RWPE2 (cell line): ENCODE measurements at regions not wholly inside any gene's neighbourhood (a gene's known extent, or its start where the extent isn't known, plus 50 kb on each side); places are given as distances from the start of the nearest gene placed in this dataset.

Source experiments
- ATAC-seq: fragments of 200-7000 bp; cut with Tn5 transposase; 3 replicates; pipeline ENCODE4 v1.9.1; 2021; ENCODE audit warnings: low read depth
- DNase-seq: peaks from one replicate; pipeline ENCODE4 v3.0.0-alpha.2; 2020; ENCODE audit warnings: low spot score
- H3K27ac ChIP-seq: fragments of 450-650 bp; 2 replicates; pipeline ENCODE4 v1.5.1; 2017; ENCODE audit warnings: mild to moderate bottlenecking; ENCODE audit not compliant: poor library complexity, severe bottlenecking
- H3K27me3 ChIP-seq: fragments of 250-450 bp; sonication (Bioruptor Pico); 2 replicates; pipeline ENCODE4 v1.5.1; 2021; ENCODE audit warnings: mild to moderate bottlenecking, moderate library complexity; ENCODE audit not compliant: insufficient read depth, poor library complexity, severe bottlenecking
- H3K36me3 ChIP-seq: fragments of 250-450 bp; sonication (Bioruptor Pico); 2 replicates; pipeline ENCODE4 v1.5.1; 2020; ENCODE audit warnings: low read depth, mild to moderate bottlenecking, moderate library complexity
- H3K4me1 ChIP-seq: fragments of 250-450 bp; sonication (Bioruptor Pico); 2 replicates; pipeline ENCODE4 v1.5.1; 2021; ENCODE audit warnings: mild to moderate bottlenecking, moderate library complexity; ENCODE audit not compliant: insufficient read depth, poor library complexity, severe bottlenecking
- H3K4me3 ChIP-seq: fragments of 250-450 bp; sonication (Bioruptor Pico); 2 replicates; pipeline ENCODE4 v1.5.1; 2021; ENCODE audit warnings: mild to moderate bottlenecking, moderate library complexity; ENCODE audit not compliant: severe bottlenecking
- H3K9me3 ChIP-seq: fragments of 250-450 bp; sonication (Bioruptor Pico); 2 replicates; pipeline ENCODE4 v1.5.1; 2021; ENCODE audit warnings: mild to moderate bottlenecking, moderate library complexity; ENCODE audit not compliant: severe bottlenecking
- CTCF ChIP-seq: fragments of 450-650 bp; IDR thresholded peaks from one replicate; pipeline ENCODE4 v1.5.1; 2017; ENCODE audit warnings: mild to moderate bottlenecking, moderate library complexity; ENCODE audit not compliant: poor library complexity, severe bottlenecking

GRCh38 chr13:66214467-66214866 lies 1015.7 kb downstream of the PCDH9 start:
- H3K4me1 ChIP-seq: no peaks in the 10 kb centered on the region
- no peaks in the 10 kb centered on the region for H3K9me3 ChIP-seq
- H3K4me3 ChIP-seq: no peak overlapping the region
- ATAC-seq: no peak
- H3K27me3 ChIP-seq: no peaks in the 10 kb centered on the region
- H3K36me3 ChIP-seq: no peaks in the 10 kb centered on the region
- no peak overlapping the region for H3K27ac ChIP-seq
- no peak for DNase-seq
- TF ChIP-seq CTCF: no peak

GRCh38 chr13:66212511-66212910 lies 1017.6 kb downstream of the PCDH9 start:
- H3K4me3 ChIP-seq: no peak overlapping the region
- H3K4me1 ChIP-seq: no peaks in the 10 kb centered on the region
- no peaks in the 10 kb centered on the region for H3K27me3 ChIP-seq
- no peak for DNase-seq
- no peaks in the 10 kb centered on the region for H3K36me3 ChIP-seq
- TF ChIP-seq CTCF: no peak
- no peak for ATAC-seq
- no peak overlapping the region for H3K27ac ChIP-seq
- no peaks in the 10 kb centered on the region for H3K9me3 ChIP-seq

- no peaks in the 10 kb centered on the region for H3K36me3 ChIP-seq
- no peaks in the 10 kb centered on the region for H3K9me3 ChIP-seq
- H3K4me3 ChIP-seq: no peak overlapping the region
- ATAC-seq: peak; percentile 79
- H3K4me1 ChIP-seq: no peaks in the 10 kb centered on the region
- no peak for TF ChIP-seq CTCF
- H3K27me3 ChIP-seq: no peaks in the 10 kb centered on the region
- no peak overlapping the region for H3K27ac ChIP-seq
- DNase-seq: no peak
These were observed 1019.5 kb downstream of the PCDH9 start for GRCh38 chr13:66210677-66211076.

- no peak overlapping the region for H3K27ac ChIP-seq
- H3K4me3 ChIP-seq: no peak overlapping the region
- no peak for ATAC-seq
- H3K9me3 ChIP-seq: no peaks in the 10 kb centered on the region
- H3K27me3 ChIP-seq: no peaks in the 10 kb centered on the region
- TF ChIP-seq CTCF: no peak
- no peaks in the 10 kb centered on the region for H3K36me3 ChIP-seq
- DNase-seq: no peak
- no peaks in the 10 kb centered on the region for H3K4me1 ChIP-seq
These were observed 1021.5 kb downstream of the PCDH9 start for GRCh38 chr13:66208589-66208988.

GRCh38 chr13:66207610-66208009 lies 1022.5 kb downstream of the PCDH9 start:
- no peaks in the 10 kb centered on the region for H3K27me3 ChIP-seq
- ATAC-seq (no peak), DNase-seq (no peak)
- H3K27ac ChIP-seq: no peak overlapping the region
- no peak for TF ChIP-seq CTCF
- no peaks in the 10 kb centered on the region for H3K9me3 ChIP-seq
- H3K4me1 ChIP-seq: no peaks in the 10 kb centered on the region
- no peaks in the 10 kb centered on the region for H3K36me3 ChIP-seq
- H3K4me3 ChIP-seq: no peak overlapping the region
